ENCODE measurements at regions not wholly inside any gene's neighbourhood (a gene's known extent, or its start where the extent isn't known, plus 50 kb on each side); places are given as distances from the start of the nearest gene placed in this dataset.

DNA sequence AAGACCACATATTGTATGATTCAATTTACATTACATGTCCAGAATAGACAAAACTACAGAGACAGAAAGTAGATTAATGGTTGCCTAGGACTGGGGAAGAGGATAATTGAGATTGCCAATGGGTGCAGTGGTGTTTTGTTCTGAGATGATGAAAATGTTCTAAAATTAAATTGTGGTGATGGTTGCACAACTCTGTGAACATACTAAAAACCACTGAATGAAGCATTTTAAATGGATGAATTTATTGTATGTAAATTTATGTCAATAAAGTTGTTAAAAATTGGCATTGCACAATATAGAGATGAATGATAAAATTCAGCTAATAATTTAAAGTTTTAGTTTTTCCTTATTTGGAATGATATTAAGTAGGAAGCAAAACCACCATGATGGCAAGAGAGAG is 109.5 kb upstream of the NR4A3 start:
- no peak for TF ChIP-seq POLR2AphosphoS5 (IDR thresholded peaks at IDR 0.05)
- TF ChIP-seq, protein P1, sequence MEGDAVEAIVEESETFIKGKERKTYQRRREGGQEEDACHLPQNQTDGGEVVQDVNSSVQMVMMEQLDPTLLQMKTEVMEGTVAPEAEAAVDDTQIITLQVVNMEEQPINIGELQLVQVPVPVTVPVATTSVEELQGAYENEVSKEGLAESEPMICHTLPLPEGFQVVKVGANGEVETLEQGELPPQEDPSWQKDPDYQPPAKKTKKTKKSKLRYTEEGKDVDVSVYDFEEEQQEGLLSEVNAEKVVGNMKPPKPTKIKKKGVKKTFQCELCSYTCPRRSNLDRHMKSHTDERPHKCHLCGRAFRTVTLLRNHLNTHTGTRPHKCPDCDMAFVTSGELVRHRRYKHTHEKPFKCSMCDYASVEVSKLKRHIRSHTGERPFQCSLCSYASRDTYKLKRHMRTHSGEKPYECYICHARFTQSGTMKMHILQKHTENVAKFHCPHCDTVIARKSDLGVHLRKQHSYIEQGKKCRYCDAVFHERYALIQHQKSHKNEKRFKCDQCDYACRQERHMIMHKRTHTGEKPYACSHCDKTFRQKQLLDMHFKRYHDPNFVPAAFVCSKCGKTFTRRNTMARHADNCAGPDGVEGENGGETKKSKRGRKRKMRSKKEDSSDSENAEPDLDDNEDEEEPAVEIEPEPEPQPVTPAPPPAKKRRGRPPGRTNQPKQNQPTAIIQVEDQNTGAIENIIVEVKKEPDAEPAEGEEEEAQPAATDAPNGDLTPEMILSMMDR (IDR thresholded peaks at IDR 0.05) = no peak
- no peak for TF ChIP-seq POLR2A (IDR thresholded peaks at IDR 0.05)
- no peak for TF ChIP-seq EP300 (IDR thresholded peaks at IDR 0.05)

All from upper lobe of left lung (tissue), 4 donors.